Trophoblast cell (in vitro differentiated cells and primary cell): ENCODE measurements at regions not wholly inside any gene's neighbourhood (a gene's known extent, or its start where the extent isn't known, plus 50 kb on each side); places are given as distances from the start of the nearest gene placed in this dataset.

Experiments
- DNase-seq, 2 donors: peaks; one replicate each; pipeline ENCODE4 v3.0.0-alpha.2; 2016
- H2AFZ ChIP-seq: 2 replicates; pipeline ENCODE4 v1.6.1; 2013; ENCODE audit warnings: low read length, moderate library complexity, mild to moderate bottlenecking; ENCODE audit not compliant: insufficient read depth, poor library complexity
- H2AK5ac ChIP-seq: 2 replicates; pipeline ENCODE4 v1.6.1; 2013; ENCODE audit warnings: mild to moderate bottlenecking, low read length
- H2BK120ac ChIP-seq: 2 replicates; pipeline ENCODE4 v1.6.1; 2013; ENCODE audit warnings: low read length, mild to moderate bottlenecking, moderate library complexity; ENCODE audit not compliant: insufficient read depth, poor library complexity
- H2BK12ac ChIP-seq: 2 replicates; pipeline ENCODE4 v1.6.1; 2013; ENCODE audit warnings: mild to moderate bottlenecking, low read length, moderate library complexity
- H2BK5ac ChIP-seq: 2 replicates; pipeline ENCODE4 v1.6.1; 2013; ENCODE audit warnings: low read length, low read depth, moderate library complexity, mild to moderate bottlenecking; ENCODE audit not compliant: poor library complexity
- H3K14ac ChIP-seq: 2 replicates; pipeline ENCODE4 v1.6.1; 2013; ENCODE audit warnings: mild to moderate bottlenecking, low read length
- H3K18ac ChIP-seq: 2 replicates; pipeline ENCODE4 v1.6.1; 2013; ENCODE audit warnings: mild to moderate bottlenecking, low read length
- H3K23ac ChIP-seq: 2 replicates; pipeline ENCODE4 v1.6.1; 2013; ENCODE audit warnings: low read length
- H3K27ac ChIP-seq: 2 replicates; pipeline ENCODE4 v1.5.1; 2013; ENCODE audit warnings: low read depth, mild to moderate bottlenecking, inconsistent platforms, low read length, moderate library complexity
- H3K27me3 ChIP-seq: 2 replicates; pipeline ENCODE4 v1.6.1; 2013; ENCODE audit warnings: inconsistent platforms, mild to moderate bottlenecking, low read length, moderate library complexity; ENCODE audit not compliant: insufficient read depth
- H3K36me3 ChIP-seq, 2 experiments: 1 replicate in 1 of 2; 2 replicates in 1 of 2; pipeline ENCODE4 v1.6.1; 2013; ENCODE audit warnings: low read length in 2 of 2, mild to moderate bottlenecking in 2 of 2, moderate library complexity in 1 of 2; ENCODE audit not compliant: insufficient read depth in 2 of 2, control insufficient read depth in 1 of 2
- H3K4ac ChIP-seq: 2 replicates; pipeline ENCODE4 v1.6.1; 2013; ENCODE audit warnings: low read depth, mild to moderate bottlenecking, low read length, moderate library complexity
- H3K4me1 ChIP-seq, 2 experiments: 1 replicate in 1 of 2; 2 replicates in 1 of 2; pipeline ENCODE4 v1.6.1; 2013; ENCODE audit warnings: low read length in 2 of 2, mild to moderate bottlenecking in 2 of 2, moderate library complexity in 1 of 2; ENCODE audit not compliant: insufficient read depth in 2 of 2, control insufficient read depth in 1 of 2
- H3K4me2 ChIP-seq: 2 replicates; pipeline ENCODE4 v1.6.1; 2013; ENCODE audit warnings: inconsistent platforms, mild to moderate bottlenecking, low read length, moderate library complexity
- H3K4me3 ChIP-seq: 2 replicates; pipeline ENCODE4 v1.5.1; 2013; ENCODE audit warnings: mild to moderate bottlenecking, low read depth, low read length, inconsistent platforms
- H3K79me1 ChIP-seq: one replicate; pipeline ENCODE4 v1.6.1; 2013; ENCODE audit warnings: low read length
- H3K79me2 ChIP-seq: 2 replicates; pipeline ENCODE4 v1.6.1; 2013; ENCODE audit warnings: low read length, mild to moderate bottlenecking; ENCODE audit not compliant: control insufficient read depth, insufficient read depth, poor library complexity
- H3K9ac ChIP-seq: 2 replicates; pipeline ENCODE4 v1.6.1; 2013; ENCODE audit warnings: mild to moderate bottlenecking, low read length
- H3K9me3 ChIP-seq: 2 replicates; pipeline ENCODE4 v1.6.1; 2013; ENCODE audit warnings: low read depth, mild to moderate bottlenecking, control low read depth, inconsistent platforms, low read length; ENCODE audit not compliant: insufficient read depth
- H4K12ac ChIP-seq: 2 replicates; pipeline ENCODE4 v1.6.1; 2013; ENCODE audit warnings: low read depth, mild to moderate bottlenecking, low read length, moderate library complexity
- H4K8ac ChIP-seq: 2 replicates; pipeline ENCODE4 v1.6.1; 2013; ENCODE audit warnings: low read depth, mild to moderate bottlenecking, low read length, moderate library complexity
- H4K91ac ChIP-seq: one replicate; pipeline ENCODE4 v1.6.1; 2013; ENCODE audit warnings: low read depth, mild to moderate bottlenecking, low read length, moderate library complexity
- WGBS: extraction: QIAGEN DNeasy Blood & Tissue Kit; methylation state at CpG from one replicate; pipeline ENCODE4 v1.1.7; 2013; ENCODE audit warnings: missing lambda C conversion rate; ENCODE audit not compliant: insufficient read length, insufficient coverage; ENCODE audit errors: extremely low coverage; 5-methylcytosine and 5-hydroxymethylcytosine counted together

GRCh38 chr2:133748007-133748700 lies 179.9 kb upstream of the NCKAP5 start:
- Histone ChIP-seq H3K4me2 (no peak overlapping the region), H3K4ac (no peak overlapping the region), H3K27me3 (no peaks in the 10 kb centered on the region), H3K79me2 (no peaks in the 10 kb centered on the region), H3K23ac (no peak overlapping the region), H3K4me3 (peak overlapping the region; percentile 57), H4K8ac (no peak overlapping the region), H2AK5ac (no peak overlapping the region), H3K9me3 (no peaks in the 10 kb centered on the region), H3K27ac (no peak overlapping the region), H2BK12ac (no peak overlapping the region), H3K79me1 (no peaks in the 10 kb centered on the region), H3K14ac (no peak overlapping the region), H3K9ac (no peak overlapping the region), H2AFZ (no peak overlapping the region), H3K18ac (no peak overlapping the region), H4K91ac (no peak overlapping the region), H2BK120ac (no peak overlapping the region), H3K4me1 (no peaks in the 10 kb centered on the region), H4K12ac (no peak overlapping the region), H3K36me3 (no peaks in the 10 kb centered on the region), H2BK5ac (no peak overlapping the region)
- no peak for DNase-seq
- WGBS: no CpG with 5 or more reads among the region's 3 CpGs

DNA sequence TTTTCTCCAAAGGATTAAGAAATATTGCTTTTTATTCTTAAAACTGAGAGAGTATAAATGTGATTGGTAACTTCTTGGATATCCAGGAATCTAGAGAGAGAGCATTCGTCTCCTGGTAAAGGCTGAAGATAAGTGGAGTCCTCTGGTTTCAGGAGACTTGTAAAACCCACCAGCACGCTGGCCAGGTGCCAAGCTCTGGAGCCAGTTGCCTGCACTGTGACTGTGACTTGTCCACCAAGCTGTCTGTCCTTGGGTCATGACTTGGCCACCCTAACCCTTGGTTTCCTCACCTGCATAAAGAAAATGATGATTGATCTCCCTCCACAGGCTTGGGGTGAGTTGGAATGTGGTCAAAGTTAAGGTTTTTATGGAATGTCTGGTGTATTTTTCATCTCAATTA lies 185.4 kb upstream of the NCKAP5 start:
- H3K14ac ChIP-seq: no peak overlapping the region
- DNase-seq: no peak
- no peak overlapping the region for H2BK5ac ChIP-seq
- no peak overlapping the region for H3K9ac ChIP-seq
- H3K27me3 ChIP-seq: no peaks in the 10 kb centered on the region
- H4K91ac ChIP-seq: no peak overlapping the region
- H4K12ac ChIP-seq: no peak overlapping the region
- no peak overlapping the region for H2BK120ac ChIP-seq
- no peak overlapping the region for H3K27ac ChIP-seq
- H3K4me1 ChIP-seq: no peaks in the 10 kb centered on the region
- H3K23ac ChIP-seq: no peak overlapping the region
- WGBS: no CpG with 5 or more reads among the region's 2 CpGs
- no peaks in the 10 kb centered on the region for H3K79me1 ChIP-seq
- H3K79me2 ChIP-seq: no peaks in the 10 kb centered on the region
- H3K4me2 ChIP-seq: no peak overlapping the region
- H3K9me3 ChIP-seq: no peaks in the 10 kb centered on the region
- no peak overlapping the region for H2AFZ ChIP-seq
- no peak overlapping the region for H2BK12ac ChIP-seq
- no peak overlapping the region for H2AK5ac ChIP-seq
- no peak overlapping the region for H3K4ac ChIP-seq
- no peaks in the 10 kb centered on the region for H3K36me3 ChIP-seq
- no peak overlapping the region for H3K18ac ChIP-seq
- H3K4me3 ChIP-seq: no peak overlapping the region
- H4K8ac ChIP-seq: no peak overlapping the region

DNA sequence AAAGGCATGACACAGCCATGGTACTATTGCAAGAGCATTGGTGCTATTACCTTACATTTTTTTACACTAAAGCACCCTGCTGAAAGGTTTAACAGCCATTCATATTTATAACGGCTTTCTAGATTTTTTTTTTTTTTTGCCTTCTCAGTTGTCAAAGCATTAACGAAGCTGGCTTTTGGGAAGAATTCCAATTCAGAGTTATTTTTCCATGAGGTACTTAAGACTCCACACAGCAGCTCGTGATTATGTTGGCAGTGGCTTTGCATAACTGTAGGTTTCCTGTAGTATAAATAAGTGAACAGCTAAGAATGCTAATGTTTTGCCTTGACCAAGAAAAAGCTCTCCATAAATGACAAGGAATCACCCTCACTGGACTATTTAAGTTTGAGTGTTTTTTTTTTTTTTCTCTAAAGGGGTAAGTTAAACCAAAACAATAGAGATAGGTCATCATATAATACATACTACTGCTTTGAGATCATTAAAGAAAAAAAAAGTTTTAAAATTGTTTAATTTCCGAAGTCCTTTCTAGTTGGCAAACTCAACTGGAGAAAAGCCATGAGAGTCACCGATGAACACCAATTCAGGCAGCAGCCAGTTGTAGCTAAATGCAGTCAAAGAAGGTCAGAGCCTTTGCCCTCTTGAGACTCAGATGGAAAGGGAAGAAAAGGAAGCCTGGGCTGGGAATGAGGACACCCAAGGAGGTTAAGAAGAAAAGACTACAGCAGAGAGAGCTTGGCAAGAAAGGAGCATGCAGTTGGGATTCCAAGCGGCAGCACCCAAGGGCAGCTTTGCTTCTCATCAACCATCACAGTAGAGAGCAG lies 187.4 kb upstream of the NCKAP5 start:
- H4K12ac ChIP-seq: no peak overlapping the region
- H2AFZ ChIP-seq: no peak overlapping the region
- H3K79me2 ChIP-seq: no peaks in the 10 kb centered on the region
- no peaks in the 10 kb centered on the region for H3K9me3 ChIP-seq
- DNase-seq: no peak
- no peak overlapping the region for H3K23ac ChIP-seq
- H3K79me1 ChIP-seq: no peaks in the 10 kb centered on the region
- H2BK12ac ChIP-seq: no peak overlapping the region
- no peak overlapping the region for H3K14ac ChIP-seq
- no peak overlapping the region for H4K8ac ChIP-seq
- no CpG with 5 or more reads among the region's 6 CpGs for WGBS
- H3K36me3 ChIP-seq: no peaks in the 10 kb centered on the region
- H3K4me2 ChIP-seq: no peak overlapping the region
- no peaks in the 10 kb centered on the region for H3K27me3 ChIP-seq
- H2AK5ac ChIP-seq: no peak overlapping the region
- no peak overlapping the region for H3K4me3 ChIP-seq
- H3K18ac ChIP-seq: no peak overlapping the region
- H2BK5ac ChIP-seq: no peak overlapping the region
- H3K4ac ChIP-seq: no peak overlapping the region
- no peak overlapping the region for H3K27ac ChIP-seq
- peak overlapping the region; percentile 47 for H3K9ac ChIP-seq
- no peaks in the 10 kb centered on the region for H3K4me1 ChIP-seq
- H4K91ac ChIP-seq: no peak overlapping the region
- no peak overlapping the region for H2BK120ac ChIP-seq

DNA sequence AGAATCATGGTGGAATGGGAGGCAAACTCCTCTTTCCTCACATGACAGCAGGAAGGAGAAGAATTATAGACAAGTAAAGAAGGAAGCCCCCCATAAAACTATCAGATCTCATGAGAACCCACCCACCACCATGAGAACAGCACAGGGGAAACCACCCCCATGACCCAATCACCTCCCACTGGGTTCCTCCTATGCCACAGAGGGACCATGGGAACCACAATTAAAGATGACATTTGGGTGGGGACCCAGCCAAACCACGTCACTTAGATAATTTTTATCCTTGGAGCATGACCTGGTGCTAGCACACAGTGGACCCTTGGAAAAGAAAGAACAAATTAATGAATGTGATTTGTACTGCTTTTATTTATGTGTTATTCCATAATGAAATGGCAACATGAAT lies 188.6 kb upstream of the NCKAP5 start:
- Histone ChIP-seq H3K4me2 (no peak overlapping the region), H3K23ac (no peak overlapping the region), H3K4me1 (no peaks in the 10 kb centered on the region), H3K79me1 (no peaks in the 10 kb centered on the region), H3K18ac (no peak overlapping the region), H3K4me3 (no peak overlapping the region), H3K27ac (no peak overlapping the region), H3K9ac (no peak overlapping the region), H3K79me2 (no peaks in the 10 kb centered on the region), H2AK5ac (no peak overlapping the region), H4K91ac (no peak overlapping the region), H3K27me3 (no peaks in the 10 kb centered on the region), H2AFZ (no peak overlapping the region), H3K4ac (no peak overlapping the region), H4K8ac (no peak overlapping the region), H2BK12ac (no peak overlapping the region), H2BK5ac (no peak overlapping the region), H2BK120ac (no peak overlapping the region), H3K9me3 (no peaks in the 10 kb centered on the region), H3K36me3 (no peaks in the 10 kb centered on the region), H3K14ac (no peak overlapping the region), H4K12ac (no peak overlapping the region)
- DNase-seq: no peak
- no CpG with 5 or more reads among the region's 1 CpG for WGBS
